Neutrophil (primary cell): ENCODE measurements at regions not wholly inside any gene's neighbourhood (a gene's known extent, or its start where the extent isn't known, plus 50 kb on each side); places are given as distances from the start of the nearest gene placed in this dataset.

Experiments
- H3K27ac ChIP-seq: fragments of 200-600 bp; sonication (generic); 2 replicates; pipeline ENCODE4 v1.5.1; 2016; ENCODE audit warnings: mild to moderate bottlenecking, moderate library complexity
- H3K27me3 ChIP-seq: fragments of 200-600 bp; sonication (generic); 2 replicates; pipeline ENCODE4 v1.6.0; 2016; ENCODE audit warnings: mild to moderate bottlenecking
- H3K36me3 ChIP-seq: fragments of 200-600 bp; sonication (generic); 2 replicates; pipeline ENCODE4 v1.5.1; 2017
- H3K4me1 ChIP-seq, 2 experiments: fragments of 200-600 bp in 1 of 2; sonication (generic) in 1 of 2; 1 replicate in 1 of 2; 2 replicates in 1 of 2; pipeline versions ENCODE4 v1.5.1 to v1.6.1; 2013 to 2016; ENCODE audit warnings: low read depth in 1 of 2, low read length in 1 of 2, mild to moderate bottlenecking in 1 of 2, moderate library complexity in 1 of 2; ENCODE audit not compliant: control insufficient read depth in 1 of 2, insufficient read depth in 1 of 2
- H3K4me3 ChIP-seq, 2 experiments: fragments of 200-600 bp in 1 of 2; sonication (generic) in 1 of 2; 1 replicate in 1 of 2; 2 replicates in 1 of 2; pipeline ENCODE4 v1.5.1; 2013 to 2016; ENCODE audit warnings: low read depth in 1 of 2, low read length in 1 of 2, mild to moderate bottlenecking in 1 of 2, moderate library complexity in 1 of 2
- H3K9me3 ChIP-seq: fragments of 200-600 bp; sonication (generic); 2 replicates; pipeline ENCODE4 v1.5.1; 2016
- TF ChIP-seq, protein P1 (sequence below): fragments of 200-600 bp; sonication (generic); IDR thresholded peaks from 2 replicates; pipeline ENCODE4 v1.5.1; 2016; ENCODE audit warnings: antibody characterized with exemption

DNA sequence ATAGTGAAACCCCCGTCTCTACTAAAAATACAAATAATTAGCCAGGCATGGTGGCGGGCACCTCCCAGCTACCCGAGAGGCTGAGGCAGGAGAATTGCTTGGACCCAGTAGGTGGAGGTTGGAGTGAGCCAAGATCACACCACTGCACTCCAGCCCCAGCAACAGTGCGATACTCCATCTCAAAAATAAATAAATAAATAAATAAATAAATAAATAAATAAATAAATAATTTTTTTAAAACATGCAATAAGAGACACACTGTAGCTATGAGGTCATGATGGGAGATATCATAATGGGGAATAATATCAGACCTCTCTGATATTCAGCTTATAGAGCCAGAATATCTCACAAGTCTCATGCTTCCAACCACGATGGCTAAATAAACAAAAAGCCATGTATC, 82.3 kb downstream of the CD24 start:
- no peaks in the 10 kb centered on the region for H3K36me3 ChIP-seq
- H3K4me1 ChIP-seq, result peaks cover 5 to 15% of the 10 kb centered on the region in 2 experiments
- H3K4me3 ChIP-seq, result no peak overlapping the region
- H3K27ac ChIP-seq, result no peak overlapping the region
- no peaks in the 10 kb centered on the region for H3K9me3 ChIP-seq
- H3K27me3 ChIP-seq, result no peaks in the 10 kb centered on the region
- TF ChIP-seq, protein P1, sequence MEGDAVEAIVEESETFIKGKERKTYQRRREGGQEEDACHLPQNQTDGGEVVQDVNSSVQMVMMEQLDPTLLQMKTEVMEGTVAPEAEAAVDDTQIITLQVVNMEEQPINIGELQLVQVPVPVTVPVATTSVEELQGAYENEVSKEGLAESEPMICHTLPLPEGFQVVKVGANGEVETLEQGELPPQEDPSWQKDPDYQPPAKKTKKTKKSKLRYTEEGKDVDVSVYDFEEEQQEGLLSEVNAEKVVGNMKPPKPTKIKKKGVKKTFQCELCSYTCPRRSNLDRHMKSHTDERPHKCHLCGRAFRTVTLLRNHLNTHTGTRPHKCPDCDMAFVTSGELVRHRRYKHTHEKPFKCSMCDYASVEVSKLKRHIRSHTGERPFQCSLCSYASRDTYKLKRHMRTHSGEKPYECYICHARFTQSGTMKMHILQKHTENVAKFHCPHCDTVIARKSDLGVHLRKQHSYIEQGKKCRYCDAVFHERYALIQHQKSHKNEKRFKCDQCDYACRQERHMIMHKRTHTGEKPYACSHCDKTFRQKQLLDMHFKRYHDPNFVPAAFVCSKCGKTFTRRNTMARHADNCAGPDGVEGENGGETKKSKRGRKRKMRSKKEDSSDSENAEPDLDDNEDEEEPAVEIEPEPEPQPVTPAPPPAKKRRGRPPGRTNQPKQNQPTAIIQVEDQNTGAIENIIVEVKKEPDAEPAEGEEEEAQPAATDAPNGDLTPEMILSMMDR, result no peak

- Histone ChIP-seq H3K36me3 (no peaks in the 10 kb centered on the region), H3K27me3 (no peaks in the 10 kb centered on the region), H3K9me3 (no peaks in the 10 kb centered on the region), H3K27ac (no peak overlapping the region), H3K4me1 (peaks cover 5 to 20% of the 10 kb centered on the region in 2 experiments), H3K4me3 (no peak overlapping the region)
- TF ChIP-seq, protein P1, result no peak
These were observed 84.1 kb downstream of the CD24 start for GRCh38 chr6:106890447-106890846.

DNA sequence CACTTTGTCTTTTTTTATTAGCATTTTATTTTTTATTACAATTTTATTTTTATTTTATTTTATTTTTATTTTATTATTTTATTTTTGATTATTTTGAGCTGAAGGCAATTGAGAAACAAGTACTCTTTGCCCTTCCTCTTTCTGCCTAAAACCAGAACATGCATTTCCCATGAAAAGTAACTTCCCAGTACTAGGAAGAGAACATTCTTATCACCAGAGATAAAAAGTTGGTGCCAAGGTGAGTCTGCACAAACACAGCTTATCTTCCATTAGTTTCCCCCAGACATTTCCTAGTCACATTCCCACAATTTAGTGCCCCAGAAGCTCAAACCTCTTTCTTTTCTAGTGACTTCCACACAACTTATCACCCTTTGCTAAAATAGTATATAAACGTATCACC, 84.8 kb downstream of the CD24 start:
- no peak overlapping the region for H3K4me3 ChIP-seq
- TF ChIP-seq, protein P1, result no peak
- H3K27ac ChIP-seq, result no peak overlapping the region
- no peaks in the 10 kb centered on the region for H3K36me3 ChIP-seq
- H3K27me3 ChIP-seq, result no peaks in the 10 kb centered on the region
- H3K9me3 ChIP-seq, result no peaks in the 10 kb centered on the region
- H3K4me1 ChIP-seq, result peaks cover 5 to 20% of the 10 kb centered on the region in 2 experiments

- no peaks in the 10 kb centered on the region for H3K36me3 ChIP-seq
- H3K27ac ChIP-seq, result no peak overlapping the region
- TF ChIP-seq, protein P1, result no peak
These were observed 87.4 kb downstream of the CD24 start for GRCh38 chr6:106886922-106887797.

DNA sequence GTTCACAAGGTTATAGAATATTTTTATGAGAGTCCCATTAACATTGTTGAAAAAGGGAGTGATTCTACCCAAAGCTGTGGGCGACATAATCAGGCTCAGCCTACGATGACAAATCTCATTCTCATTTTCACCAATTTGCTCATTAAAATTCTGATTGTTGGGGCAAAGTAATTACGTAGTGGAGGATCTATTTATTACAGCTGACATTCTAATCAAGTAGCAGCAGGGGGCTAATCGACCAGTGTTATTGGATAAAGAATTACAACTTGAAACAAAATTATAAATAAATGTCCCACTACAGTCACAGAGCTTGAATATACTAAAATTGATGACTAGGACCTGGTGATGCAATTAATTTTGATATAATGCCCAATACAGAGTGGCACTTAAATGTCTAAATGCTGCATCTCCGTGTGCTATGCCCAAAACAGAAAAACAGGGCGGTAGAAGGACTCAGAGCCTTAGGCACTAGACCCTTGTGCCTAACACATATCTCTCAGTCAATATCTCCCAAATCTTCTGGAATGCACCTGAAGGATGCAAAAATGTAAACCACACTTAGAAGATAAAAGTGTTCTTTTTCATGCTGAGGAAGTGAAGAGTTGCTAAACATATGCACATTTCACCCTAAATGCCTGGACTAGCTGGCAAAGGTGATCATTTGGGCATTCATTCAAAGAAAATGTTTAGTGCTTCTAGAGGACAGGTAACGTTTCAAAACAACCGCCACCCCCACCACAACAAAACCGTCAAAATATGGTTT, 88.3 kb downstream of the CD24 start:
- no peaks in the 10 kb centered on the region for H3K36me3 ChIP-seq
- H3K27me3 ChIP-seq, result no peaks in the 10 kb centered on the region
- no peaks in the 10 kb centered on the region for H3K9me3 ChIP-seq
- H3K4me3 ChIP-seq, result no peak overlapping the region
- peaks cover 27 to 51% of the 10 kb centered on the region in 2 experiments for H3K4me1 ChIP-seq
- TF ChIP-seq, protein P1, result no peak
- H3K27ac ChIP-seq, result no peak overlapping the region

More at GRCh38 chr6:106886922-106887797, 87.4 kb downstream of the CD24 start:
- Histone ChIP-seq H3K27me3 (no peaks in the 10 kb centered on the region), H3K4me3 (no peak overlapping the region), H3K9me3 (no peaks in the 10 kb centered on the region), H3K4me1 (peaks cover 25 to 42% of the 10 kb centered on the region in 2 experiments)
